ENCODE measurements at regions not wholly inside any gene's neighbourhood (a gene's known extent, or its start where the extent isn't known, plus 50 kb on each side); places are given as distances from the start of the nearest gene placed in this dataset.

- TF ChIP-seq CTCF (IDR thresholded peaks at IDR 0.05) = no peak
- TF ChIP-seq POLR2A (IDR thresholded peaks at IDR 0.05) = no peak
- no peak for TF ChIP-seq POLR2AphosphoS5 (IDR thresholded peaks at IDR 0.05; ENCODE audit: insufficient read depth in 1 of 2, low read depth in 1 of 2)
Observed at GRCh38 chr18:71442731-71443141, 1101.4 kb downstream of the CBLN2 start.
